MCF 10A (cell line): ENCODE measurements at regions not wholly inside any gene's neighbourhood (a gene's known extent, or its start where the extent isn't known, plus 50 kb on each side); places are given as distances from the start of the nearest gene placed in this dataset.
"Not testable (repeated sequence)": the region's sequence is repeated elsewhere in the genome, so short reads cannot be mapped to it uniquely, and the experiment has no call there.

ENCODE experiments used
- BruUV-seq: library from RNA; stranded (reverse); fragments of 400-500 nt; replicated peaks from 2 replicates; lab custom pipeline; 2021; lab: Mats Ljungman, UMichigan
- CTCF ChIA-PET: fragments of 300-600 bp; sonication (Branson Sonifier 250); formaldehyde crosslinking; extraction: SDS; loops from one replicate; lab custom pipeline; 2021; ENCODE audit warnings: antibody characterized with exemption, inconsistent platforms; lab: Yijun Ruan, JAX
- POLR2A ChIA-PET: fragments of 300-600, 350-650 bp; sonication (Branson Sonifier 250); formaldehyde crosslinking; extraction: SDS; loops from one replicate; lab custom pipeline; 2020; ENCODE audit warnings: antibody characterized with exemption, inconsistent platforms; lab: Yijun Ruan, JAX
- DNase-seq: peaks from one replicate; pipeline ENCODE4 v3.0.0-alpha.2; 2018; ENCODE audit not compliant: unreplicated experiment
- H3K27ac Mint-ChIP-seq: one replicate; pipeline ENCODE4 v1.8.0; 2022; ENCODE audit warnings: mild to moderate bottlenecking, low read depth, mixed read lengths; ENCODE audit not compliant: unreplicated experiment
- H3K27me3 Mint-ChIP-seq: one replicate; pipeline ENCODE4 v1.8.0; 2022; ENCODE audit warnings: mixed read lengths; ENCODE audit not compliant: insufficient read depth, unreplicated experiment
- H3K36me3 Mint-ChIP-seq: one replicate; pipeline ENCODE4 v1.8.0; 2022; ENCODE audit warnings: mild to moderate bottlenecking, moderate library complexity, mixed read lengths; ENCODE audit not compliant: insufficient read depth, unreplicated experiment
- H3K4me1 Mint-ChIP-seq: one replicate; pipeline ENCODE4 v1.8.0; 2022; ENCODE audit warnings: mixed read lengths; ENCODE audit not compliant: insufficient read depth, unreplicated experiment
- H3K4me3 Mint-ChIP-seq: one replicate; pipeline ENCODE4 v1.8.0; 2022; ENCODE audit warnings: mild to moderate bottlenecking, moderate library complexity, mixed read lengths; ENCODE audit not compliant: unreplicated experiment
- H3K9me3 Mint-ChIP-seq: one replicate; pipeline ENCODE4 v1.8.0; 2022; ENCODE audit warnings: mixed read lengths; ENCODE audit not compliant: unreplicated experiment
- CTCF ChIP-seq: fragments of 200-600 bp; IDR thresholded peaks from one replicate; pipeline ENCODE4 v1.8.0; 2022; ENCODE audit warnings: antibody characterized with exemption, mild to moderate bottlenecking; ENCODE audit not compliant: unreplicated experiment
- intact Hi-C: fragments of 100-400 bp; cut with micrococcal nuclease; formaldehyde crosslinking; loops from 2 replicates; pipeline ENCODE4 v1.14.1; 2022

GRCh38 chr6:87753131-87753685 is 51.2 kb upstream of the AKIRIN2 start:
- Mint-ChIP-seq H3K36me3 (no peaks in the 10 kb centered on the region), H3K4me3 (no peak overlapping the region), H3K27me3 (no peaks in the 10 kb centered on the region), H3K4me1 (peaks cover 6% of the 10 kb centered on the region), H3K27ac (no peak overlapping the region), H3K9me3 (no peaks in the 10 kb centered on the region)
- no TSS peak for BruUV-seq
- CTCF ChIA-PET, result interaction anchor here (0.7 to 1.3 kb wide), 2 partner anchors 12 to 19 kb away, joined by 4 to 5 read pairs; no protein-coding TSS in a partner anchor
- POLR2A ChIA-PET, result interaction anchor here (1.4 kb wide), 1 partner anchor 21 kb away, joined by 3 read pairs; no protein-coding TSS in a partner anchor
- TF ChIP-seq CTCF, result no peak
- intact Hi-C loops, result no loop called here
- no peak for DNase-seq

- CTCF ChIA-PET, intact Hi-C loops, H3K36me3 Mint-ChIP-seq, DNase-seq, H3K4me3 Mint-ChIP-seq, BruUV-seq, H3K27me3 Mint-ChIP-seq, H3K4me1 Mint-ChIP-seq, H3K27ac Mint-ChIP-seq, H3K9me3 Mint-ChIP-seq: not testable (repeated sequence)
- POLR2A ChIA-PET, result interaction anchor here (0.6 kb wide), 1 partner anchor 230 kb away, joined by 3 read pairs; no protein-coding TSS in a partner anchor
These were observed 50.5 kb upstream of the AKIRIN2 start for GRCh38 chr6:87752503-87752902.
